K562 (cell line): ENCODE measurements at regions not wholly inside any gene's neighbourhood (a gene's known extent, or its start where the extent isn't known, plus 50 kb on each side); places are given as distances from the start of the nearest gene placed in this dataset.

Source experiments
- CBX5 ChIP-seq: IDR thresholded peaks from 2 replicates; pipeline ENCODE4 v1.6.1; 2014; ENCODE audit warnings: low read depth, borderline replicate concordance
- CEBPZ ChIP-seq: fragments of 150-350 bp; IDR thresholded peaks from 2 replicates; pipeline ENCODE4 v1.6.1; 2014; ENCODE audit warnings: low read depth, mild to moderate bottlenecking, low read length, borderline replicate concordance
- SRSF9 ChIP-seq: fragments of 200-400 bp; formaldehyde crosslinking; IDR thresholded peaks from 2 replicates; pipeline ENCODE4 v1.6.1; 2017; ENCODE audit warnings: low read depth, low read length, borderline replicate concordance
- ZNF639 ChIP-seq, 2 experiments: fragments of 200-800 bp in 1 of 2; sonication (Bioruptor generic) in 1 of 2; sonication (generic) in 1 of 2; formaldehyde crosslinking in 1 of 2; IDR thresholded peaks in 1 of 2; conservative IDR thresholded peaks in 1 of 2; 2 replicates each; pipeline versions ENCODE4 v1.5.0 to v1.6.1; 2016 to 2020; ENCODE audit warnings: missing compliant biosample characterization in 1 of 2, missing genetic modification characterization in 1 of 2, missing genetic modification reagents in 1 of 2

GRCh38 chr10:44016589-44017482 is 368.1 kb downstream of the CXCL12 start (continued):
- TF ChIP-seq ZNF639 (CRISPR knock-in tag; conservative IDR thresholded peaks at IDR 0.05 in 1 of 2, IDR thresholded peaks at IDR 0.05 in 1 of 2): no peak
- no peak for TF ChIP-seq CEBPZ
- TF ChIP-seq SRSF9: no peak
- no peak for TF ChIP-seq CBX5
- TF ChIP-seq, all 486 proteins: peak for 0
